ENCODE measurements at regions not wholly inside any gene's neighbourhood (a gene's known extent, or its start where the extent isn't known, plus 50 kb on each side); places are given as distances from the start of the nearest gene placed in this dataset.

- DNase-seq (no peak), ATAC-seq (no peak)
- 48% methylated on average over 3 of the region's 3 CpGs for WGBS (ENCODE audit: insufficient coverage, low coverage, low lambda C conversion rate, missing lambda C conversion rate)
- Histone ChIP-seq H3K9me3 (no peaks in the 10 kb centered on the region), H3K36me3 (no peaks in the 10 kb centered on the region), H3K4me3 (no peak overlapping the region), H3K27me3 (no peaks in the 10 kb centered on the region), H3K4me1 (no peaks in the 10 kb centered on the region), H3K27ac (no peak overlapping the region)
- TF ChIP-seq CTCF (IDR thresholded peaks at IDR 0.05): no peak
- no peak for TF ChIP-seq POLR2A (IDR thresholded peaks at IDR 0.05)
- intact Hi-C loops (cut with DNase I): no loop called here
These were observed 52.3 kb upstream of the KLHL25 start for GRCh38 chr15:85847031-85847430.

GRCh38 chr15:85849946-85850345 lies 55.2 kb upstream of the KLHL25 start:
- Histone ChIP-seq H3K27ac (no peak overlapping the region), H3K4me3 (no peak overlapping the region), H3K36me3 (no peaks in the 10 kb centered on the region), H3K4me1 (no peaks in the 10 kb centered on the region), H3K9me3 (no peaks in the 10 kb centered on the region), H3K27me3 (no peaks in the 10 kb centered on the region)
- ATAC-seq (no peak), DNase-seq (peak in 1 of 3 donors; percentile 34)
- TF ChIP-seq CTCF (IDR thresholded peaks at IDR 0.05): no peak
- TF ChIP-seq POLR2A (IDR thresholded peaks at IDR 0.05): no peak
- 77% methylated on average over 5 of the region's 11 CpGs for WGBS (ENCODE audit: insufficient coverage, low coverage, low lambda C conversion rate, missing lambda C conversion rate)
- intact Hi-C loops (cut with DNase I): no loop called here

GRCh38 chr15:85852969-85853368 lies 58.2 kb upstream of the KLHL25 start:
- H3K4me1 ChIP-seq: no peaks in the 10 kb centered on the region
- H3K27ac ChIP-seq: no peak overlapping the region
- intact Hi-C loops (cut with DNase I): no loop called here
- no peaks in the 10 kb centered on the region for H3K9me3 ChIP-seq
- no peaks in the 10 kb centered on the region for H3K36me3 ChIP-seq
- no peak for ATAC-seq
- no peaks in the 10 kb centered on the region for H3K27me3 ChIP-seq
- 63% methylated on average over 1 of the region's 3 CpGs for WGBS (ENCODE audit: insufficient coverage, low coverage, low lambda C conversion rate, missing lambda C conversion rate)
- H3K4me3 ChIP-seq: no peak overlapping the region
- TF ChIP-seq CTCF (IDR thresholded peaks at IDR 0.05): no peak
- no peak for TF ChIP-seq POLR2A (IDR thresholded peaks at IDR 0.05)
- DNase-seq: peak in 1 of 3 donors; percentile 15

GRCh38 chr15:85854345-85855097 lies 59.8 kb upstream of the KLHL25 start:
- Histone ChIP-seq H3K27me3 (no peaks in the 10 kb centered on the region), H3K9me3 (no peaks in the 10 kb centered on the region), H3K4me3 (no peak overlapping the region), H3K27ac (no peak overlapping the region), H3K36me3 (no peaks in the 10 kb centered on the region), H3K4me1 (no peaks in the 10 kb centered on the region)
- DNase-seq: peak in 2 of 3 donors; percentile 19 to 54
- intact Hi-C loops (cut with DNase I): no loop called here
- 31% methylated on average over 9 of the region's 11 CpGs for WGBS (ENCODE audit: insufficient coverage, low coverage, low lambda C conversion rate, missing lambda C conversion rate)
- TF ChIP-seq CTCF (IDR thresholded peaks at IDR 0.05) (peak; percentile 76 to 88 (median 84)), POLR2A (IDR thresholded peaks at IDR 0.05) (no peak)
- peak; percentile 82 to 87 (median 84) for ATAC-seq

Measured in right lobe of liver (tissue), 6 donors.